ENCODE measurements at regions not wholly inside any gene's neighbourhood (a gene's known extent, or its start where the extent isn't known, plus 50 kb on each side); places are given as distances from the start of the nearest gene placed in this dataset.

GRCh38 chr4:141783770-141784169 lies 147.4 kb downstream of the IL15 start:
- Mint-ChIP-seq H3K36me3 (ENCODE audit: insufficient read depth) (no peaks in the 10 kb centered on the region), H3K4me1 (no peaks in the 10 kb centered on the region), H3K27me3 (peaks cover 7% of the 10 kb centered on the region), H3K4me3 (no peak overlapping the region), H3K9me3 (no peaks in the 10 kb centered on the region), H3K27ac (ENCODE audit: low read depth) (no peak overlapping the region)
- DNase-seq (ENCODE audit: low spot score in 2 of 2), result no peak
- ATAC-seq (replicated peaks; ENCODE audit: extremely low read depth, poor library complexity, severe bottlenecking), result no peak

DNA sequence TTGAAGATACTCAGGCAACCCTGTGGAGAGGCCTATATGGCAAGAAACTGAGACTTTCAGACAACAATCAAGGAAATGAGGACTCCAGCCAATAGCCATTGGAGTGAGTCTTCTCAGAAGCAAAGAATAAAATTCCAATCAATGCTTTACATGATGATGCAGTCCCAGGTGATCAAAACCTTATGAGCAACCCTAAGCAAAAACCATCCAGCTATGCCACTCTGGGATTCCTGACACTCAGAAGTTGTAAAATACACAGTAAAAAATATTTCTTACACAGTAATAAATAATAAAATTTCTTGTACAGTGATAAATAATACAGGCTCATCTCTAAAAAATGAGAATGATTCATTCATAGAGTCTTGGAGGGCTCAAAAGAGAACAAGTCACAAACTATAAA lies 150.6 kb downstream of the IL15 start:
- H3K36me3 Mint-ChIP-seq (ENCODE audit: insufficient read depth), result no peaks in the 10 kb centered on the region
- no peak overlapping the region for H3K4me3 Mint-ChIP-seq

GRCh38 chr4:141788169-141788915 lies 152.0 kb downstream of the IL15 start:
- peaks cover 11% of the 10 kb centered on the region for H3K27me3 Mint-ChIP-seq
- ATAC-seq (replicated peaks; ENCODE audit: extremely low read depth, poor library complexity, severe bottlenecking) (no peak), DNase-seq (ENCODE audit: low spot score in 2 of 2) (no peak)
- no peaks in the 10 kb centered on the region for H3K9me3 Mint-ChIP-seq
- H3K4me3 Mint-ChIP-seq, result no peak overlapping the region
- H3K4me1 Mint-ChIP-seq, result no peaks in the 10 kb centered on the region
- no peak overlapping the region for H3K27ac Mint-ChIP-seq (ENCODE audit: low read depth)
- H3K36me3 Mint-ChIP-seq (ENCODE audit: insufficient read depth), result no peaks in the 10 kb centered on the region

More for the DNA sequence above, 150.6 kb downstream of the IL15 start:
- H3K27me3 Mint-ChIP-seq, result peaks cover 11% of the 10 kb centered on the region
- no peak overlapping the region for H3K27ac Mint-ChIP-seq (ENCODE audit: low read depth)
- DNase-seq (ENCODE audit: low spot score in 2 of 2), result no peak
- ATAC-seq (replicated peaks; ENCODE audit: extremely low read depth, poor library complexity, severe bottlenecking), result no peak
- H3K4me1 Mint-ChIP-seq, result no peaks in the 10 kb centered on the region
- H3K9me3 Mint-ChIP-seq, result no peaks in the 10 kb centered on the region

DNA sequence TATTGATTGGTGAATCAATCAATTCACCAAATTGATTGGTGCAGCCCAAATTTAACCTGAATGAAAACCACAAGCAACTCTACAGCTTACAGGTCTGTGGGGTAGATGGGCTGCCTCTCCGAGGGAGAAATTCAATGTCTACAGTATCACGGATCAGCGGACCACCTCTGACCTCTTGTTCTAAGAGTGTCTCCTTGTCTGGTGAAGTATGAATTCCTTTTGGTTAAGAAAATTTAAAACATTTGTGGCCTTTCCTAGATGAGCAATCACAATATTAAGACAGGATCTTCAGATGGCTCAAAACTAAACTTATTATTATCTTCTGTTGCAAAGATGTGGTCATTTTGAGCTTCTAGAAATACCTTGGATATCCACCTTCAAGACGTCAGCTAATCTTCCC lies 153.3 kb downstream of the IL15 start:
- DNase-seq (ENCODE audit: low spot score in 2 of 2) (no peak), ATAC-seq (replicated peaks; ENCODE audit: extremely low read depth, poor library complexity, severe bottlenecking) (no peak)
- Mint-ChIP-seq H3K27me3 (peaks cover 11% of the 10 kb centered on the region), H3K27ac (ENCODE audit: low read depth) (no peak overlapping the region), H3K4me3 (no peak overlapping the region), H3K9me3 (no peaks in the 10 kb centered on the region), H3K4me1 (no peaks in the 10 kb centered on the region), H3K36me3 (ENCODE audit: insufficient read depth) (no peaks in the 10 kb centered on the region)

GRCh38 chr4:141792164-141792563 lies 155.8 kb downstream of the IL15 start:
- DNase-seq (ENCODE audit: low spot score in 2 of 2) (no peak), ATAC-seq (replicated peaks; ENCODE audit: extremely low read depth, poor library complexity, severe bottlenecking) (no peak)
- Mint-ChIP-seq H3K27me3 (peaks cover 29% of the 10 kb centered on the region), H3K4me3 (no peak overlapping the region), H3K9me3 (no peaks in the 10 kb centered on the region), H3K36me3 (ENCODE audit: insufficient read depth) (no peaks in the 10 kb centered on the region), H3K27ac (ENCODE audit: low read depth) (no peak overlapping the region), H3K4me1 (no peaks in the 10 kb centered on the region)

GRCh38 chr4:141797966-141798365 lies 161.6 kb downstream of the IL15 start:
- Mint-ChIP-seq H3K9me3 (no peaks in the 10 kb centered on the region), H3K4me3 (no peak overlapping the region), H3K36me3 (ENCODE audit: insufficient read depth) (peaks cover 1% of the 10 kb centered on the region), H3K4me1 (no peaks in the 10 kb centered on the region), H3K27ac (ENCODE audit: low read depth) (no peak overlapping the region), H3K27me3 (peaks cover 46% of the 10 kb centered on the region)
- DNase-seq (ENCODE audit: low spot score in 2 of 2) (no peak), ATAC-seq (replicated peaks; ENCODE audit: extremely low read depth, poor library complexity, severe bottlenecking) (no peak)

- H3K4me3 Mint-ChIP-seq, result no peak overlapping the region
- no peaks in the 10 kb centered on the region for H3K4me1 Mint-ChIP-seq
- ATAC-seq (replicated peaks; ENCODE audit: extremely low read depth, poor library complexity, severe bottlenecking) (no peak), DNase-seq (ENCODE audit: low spot score in 2 of 2) (no peak)
- H3K36me3 Mint-ChIP-seq (ENCODE audit: insufficient read depth), result peaks cover 1% of the 10 kb centered on the region
- H3K27ac Mint-ChIP-seq (ENCODE audit: low read depth), result no peak overlapping the region
- H3K27me3 Mint-ChIP-seq, result peaks cover 32% of the 10 kb centered on the region
- H3K9me3 Mint-ChIP-seq, result no peaks in the 10 kb centered on the region
Measured at GRCh38 chr4:141801558-141801957, 165.2 kb downstream of the IL15 start.

DNA sequence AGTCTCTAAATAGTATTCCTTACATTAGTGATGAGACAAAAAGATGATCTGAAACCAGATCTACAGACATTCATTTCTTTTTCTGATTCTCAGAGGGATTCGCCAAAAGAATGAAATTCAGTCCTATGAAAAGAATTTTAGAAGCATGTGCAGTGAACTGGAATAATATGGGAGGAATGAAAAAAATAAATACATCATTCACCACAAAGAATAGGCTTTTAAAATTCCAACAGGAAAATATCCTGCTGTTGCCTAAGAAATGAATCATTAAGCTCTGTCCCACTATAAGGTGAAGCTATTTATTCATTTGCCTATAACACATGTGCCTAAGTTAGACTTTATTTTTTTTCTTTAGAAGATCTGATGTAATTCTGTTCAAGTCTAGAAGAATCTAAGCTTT lies 165.9 kb downstream of the IL15 start:
- H3K4me3 Mint-ChIP-seq, result no peak overlapping the region
- H3K36me3 Mint-ChIP-seq (ENCODE audit: insufficient read depth), result peaks cover 1% of the 10 kb centered on the region
- no peak for DNase-seq (ENCODE audit: low spot score in 2 of 2)
- no peak overlapping the region for H3K27ac Mint-ChIP-seq (ENCODE audit: low read depth)
- no peaks in the 10 kb centered on the region for H3K9me3 Mint-ChIP-seq
- ATAC-seq (replicated peaks; ENCODE audit: extremely low read depth, poor library complexity, severe bottlenecking), result no peak
- no peaks in the 10 kb centered on the region for H3K4me1 Mint-ChIP-seq
- peaks cover 29% of the 10 kb centered on the region for H3K27me3 Mint-ChIP-seq

GRCh38 chr4:141804836-141805235 lies 168.5 kb downstream of the IL15 start:
- no peaks in the 10 kb centered on the region for H3K4me1 Mint-ChIP-seq
- ATAC-seq (replicated peaks; ENCODE audit: extremely low read depth, poor library complexity, severe bottlenecking) (no peak), DNase-seq (ENCODE audit: low spot score in 2 of 2) (no peak)

DNA sequence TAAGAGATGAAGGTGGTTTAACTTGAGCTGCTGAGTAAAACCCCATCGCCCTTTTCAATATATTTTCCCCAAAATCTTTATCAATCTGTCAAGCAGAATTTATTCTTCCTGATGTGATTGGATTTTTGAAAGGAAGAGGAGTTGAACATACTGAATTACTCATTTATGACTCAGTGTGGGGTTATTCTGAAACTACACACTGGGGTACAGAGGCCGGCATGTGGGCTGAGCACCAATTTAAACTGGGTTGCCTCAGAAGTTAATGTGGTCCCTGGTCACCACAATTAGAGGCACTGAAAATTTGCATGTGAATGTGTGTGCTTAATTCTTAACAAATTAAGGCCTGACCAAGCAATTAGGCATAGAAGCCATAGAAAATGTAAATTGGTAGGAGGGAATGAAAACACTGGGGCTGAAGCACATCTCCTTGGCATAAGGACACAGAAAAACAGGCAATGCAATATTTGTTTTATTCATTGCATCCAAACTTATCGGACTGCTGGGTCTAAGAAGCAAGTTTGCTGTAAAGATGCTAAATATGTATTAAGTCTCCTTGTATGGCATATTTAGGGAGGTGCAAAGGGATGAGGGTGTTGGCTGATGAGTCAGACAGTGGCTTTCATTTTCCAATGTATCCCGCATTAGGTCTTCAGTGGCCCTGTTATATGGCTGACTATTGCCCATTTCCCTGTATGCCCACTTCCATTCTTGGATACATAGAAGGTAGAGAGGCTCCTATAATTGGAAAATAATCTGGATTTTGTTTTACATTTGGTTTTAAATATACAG lies 170.9 kb downstream of the IL15 start:
- no peak overlapping the region for H3K4me3 Mint-ChIP-seq
- H3K27ac Mint-ChIP-seq (ENCODE audit: low read depth), result no peak overlapping the region
- ATAC-seq (replicated peaks; ENCODE audit: extremely low read depth, poor library complexity, severe bottlenecking), result no peak
- no peaks in the 10 kb centered on the region for H3K9me3 Mint-ChIP-seq
- DNase-seq (ENCODE audit: low spot score in 2 of 2), result no peak
- peaks cover under 1% of the 10 kb centered on the region for H3K36me3 Mint-ChIP-seq (ENCODE audit: insufficient read depth)
- peaks cover 29% of the 10 kb centered on the region for H3K27me3 Mint-ChIP-seq
- no peaks in the 10 kb centered on the region for H3K4me1 Mint-ChIP-seq

More at GRCh38 chr4:141804836-141805235, 168.5 kb downstream of the IL15 start:
- H3K36me3 Mint-ChIP-seq (ENCODE audit: insufficient read depth), result peaks cover 1% of the 10 kb centered on the region
- H3K27me3 Mint-ChIP-seq, result peaks cover 17% of the 10 kb centered on the region
- no peak overlapping the region for H3K4me3 Mint-ChIP-seq
- no peaks in the 10 kb centered on the region for H3K9me3 Mint-ChIP-seq
- H3K27ac Mint-ChIP-seq (ENCODE audit: low read depth), result no peak overlapping the region

- no peak for DNase-seq (ENCODE audit: low spot score in 2 of 2)
- H3K9me3 Mint-ChIP-seq, result no peaks in the 10 kb centered on the region
- peaks cover 40% of the 10 kb centered on the region for H3K27me3 Mint-ChIP-seq
- no peak overlapping the region for H3K27ac Mint-ChIP-seq (ENCODE audit: low read depth)
- H3K4me1 Mint-ChIP-seq, result no peaks in the 10 kb centered on the region
- no peaks in the 10 kb centered on the region for H3K36me3 Mint-ChIP-seq (ENCODE audit: insufficient read depth)
- no peak for ATAC-seq (replicated peaks; ENCODE audit: extremely low read depth, poor library complexity, severe bottlenecking)
- H3K4me3 Mint-ChIP-seq, result no peak overlapping the region
Measured at GRCh38 chr4:141810038-141810711, 173.8 kb downstream of the IL15 start.

- no peak overlapping the region for H3K27ac Mint-ChIP-seq (ENCODE audit: low read depth)
- ATAC-seq (replicated peaks; ENCODE audit: extremely low read depth, poor library complexity, severe bottlenecking) (no peak), DNase-seq (ENCODE audit: low spot score in 2 of 2) (no peak)
- no peaks in the 10 kb centered on the region for H3K9me3 Mint-ChIP-seq
- no peaks in the 10 kb centered on the region for H3K36me3 Mint-ChIP-seq (ENCODE audit: insufficient read depth)
- no peak overlapping the region for H3K4me3 Mint-ChIP-seq
- peaks cover 40% of the 10 kb centered on the region for H3K27me3 Mint-ChIP-seq
- H3K4me1 Mint-ChIP-seq, result no peaks in the 10 kb centered on the region
Measured at GRCh38 chr4:141810712-141811375, 174.5 kb downstream of the IL15 start.

Data from central memory CD8-positive, alpha-beta T cell (primary cell).